GM12872 (cell line): ENCODE measurements at regions not wholly inside any gene's neighbourhood (a gene's known extent, or its start where the extent isn't known, plus 50 kb on each side); places are given as distances from the start of the nearest gene placed in this dataset.

Source experiments
- CTCF ChIP-seq: IDR thresholded peaks from 3 replicates; pipeline ENCODE4 v1.5.1; 2011; ENCODE audit warnings: low read depth, mild to moderate bottlenecking, low read length, moderate library complexity; ENCODE audit not compliant: insufficient read depth

DNA sequence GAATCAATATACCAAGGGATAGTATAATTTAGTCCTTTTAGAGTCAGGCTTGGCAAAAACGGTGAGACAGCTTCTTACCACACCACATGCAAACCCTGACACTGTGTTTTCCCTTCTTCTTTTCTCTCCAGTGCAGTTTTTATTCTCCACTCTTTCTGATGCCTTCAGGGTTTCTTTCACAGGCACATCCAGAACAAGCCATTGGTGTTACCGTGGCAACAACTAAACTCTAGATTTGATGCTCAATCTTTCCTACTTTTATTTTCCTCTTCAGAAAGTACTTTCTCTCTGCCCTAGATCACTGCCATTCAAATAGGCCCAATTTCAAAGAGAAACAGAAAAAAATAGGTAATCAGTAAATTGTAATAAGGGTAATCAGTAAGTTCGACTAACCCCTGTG, 469.8 kb upstream of the POT1 start:
- TF ChIP-seq CTCF = no peak

DNA sequence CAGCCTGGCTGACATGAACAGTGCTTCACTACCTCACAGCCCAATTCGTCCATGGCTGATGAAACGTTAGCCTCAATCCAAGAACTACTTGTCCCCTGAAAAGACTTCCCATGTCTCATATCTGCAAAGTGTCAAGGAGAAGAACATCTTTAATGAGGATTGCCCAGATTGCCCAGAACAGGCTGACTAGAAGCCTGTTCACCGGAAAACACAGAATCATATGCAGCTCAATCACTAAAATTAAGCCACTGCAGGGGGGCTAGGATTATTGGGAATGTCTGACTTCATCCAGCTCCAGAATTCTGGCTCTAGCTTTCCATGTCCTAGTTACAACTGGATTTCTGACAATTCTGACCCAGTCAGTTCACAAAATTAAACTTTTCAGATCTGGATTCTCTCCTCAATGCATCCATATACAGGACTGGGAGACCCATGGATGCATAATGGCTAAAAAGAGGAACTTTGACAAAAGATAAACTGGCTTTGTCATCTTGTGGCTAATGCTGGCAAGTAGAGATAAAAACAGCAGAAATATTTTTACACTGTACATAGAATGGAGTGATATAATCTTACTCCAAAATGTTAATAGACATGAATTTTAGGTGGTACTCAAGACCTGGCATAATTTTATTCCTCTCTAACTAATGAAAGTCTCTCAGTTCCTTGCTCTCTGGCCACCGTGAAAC, 467.0 kb upstream of the POT1 start:
- no peak for TF ChIP-seq CTCF

DNA sequence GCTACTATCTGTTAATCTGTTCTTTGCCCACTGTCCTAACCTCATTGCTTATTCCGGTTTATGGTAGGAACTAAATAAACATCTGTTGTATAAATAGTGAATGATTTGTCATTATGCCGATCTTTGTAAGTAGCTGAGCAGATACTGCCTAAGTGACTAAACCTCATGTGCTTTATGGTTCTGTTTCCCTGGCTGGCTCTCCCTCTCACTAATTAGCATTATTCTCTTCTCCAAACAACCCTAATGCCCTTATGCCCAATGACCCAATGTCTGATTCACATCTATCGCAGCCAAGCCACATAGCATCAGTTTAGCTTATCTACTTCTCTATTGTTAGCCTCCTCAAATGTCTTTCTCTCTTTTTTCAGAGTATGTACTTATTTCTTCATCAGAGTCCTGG, 462.3 kb upstream of the POT1 start:
- TF ChIP-seq CTCF = no peak

GRCh38 chr7:125390981-125391380, 461.4 kb upstream of the POT1 start:
- TF ChIP-seq CTCF = no peak

DNA sequence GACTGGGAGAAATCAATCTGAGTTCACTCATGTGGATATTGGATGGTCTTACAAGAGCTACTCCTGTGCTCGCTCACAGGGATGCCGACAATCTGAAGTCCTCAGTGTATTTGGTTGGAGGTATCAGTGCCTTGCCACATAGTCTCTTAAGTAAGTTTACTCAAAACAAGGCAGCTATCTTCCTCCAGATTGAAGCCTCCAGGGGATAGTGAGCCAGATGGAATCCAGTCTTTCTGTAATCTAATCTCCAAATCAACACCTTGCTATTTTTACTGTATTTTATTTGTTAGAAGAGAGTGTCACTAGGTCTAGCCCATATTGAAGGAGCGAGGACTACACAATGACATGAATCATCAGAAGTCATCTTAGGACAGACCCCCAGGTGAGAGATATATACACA, 456.6 kb upstream of the POT1 start:
- TF ChIP-seq CTCF = no peak

DNA sequence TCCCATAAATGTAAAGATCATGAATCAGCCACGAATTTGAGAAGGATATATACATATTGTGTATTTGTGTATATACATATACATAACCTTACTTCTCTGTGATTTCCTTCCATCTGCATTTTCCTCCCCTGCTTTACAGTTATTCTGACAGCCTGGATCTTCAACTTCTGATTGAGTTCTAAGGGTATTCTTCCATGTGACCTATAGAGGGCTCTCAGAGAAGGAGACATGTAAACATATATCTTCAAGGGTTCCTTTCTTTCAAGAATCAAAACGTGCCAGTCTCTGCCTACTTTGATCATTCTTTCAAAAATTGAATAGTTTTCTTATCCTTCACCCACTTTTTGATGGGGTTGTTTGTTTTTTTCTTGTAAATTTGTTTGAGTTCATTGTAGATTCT, 453.7 kb upstream of the POT1 start:
- 0 out of 3 replicates have a peak, but pooled peaks have one; percentile 12 for TF ChIP-seq CTCF

GRCh38 chr7:125382401-125382800, 452.8 kb upstream of the POT1 start:
- TF ChIP-seq CTCF = no peak
